Prostate gland (tissue), 2 donors: ENCODE measurements at regions not wholly inside any gene's neighbourhood (a gene's known extent, or its start where the extent isn't known, plus 50 kb on each side); places are given as distances from the start of the nearest gene placed in this dataset.

Experiments
- DNase-seq: peaks from one replicate; pipeline ENCODE4 v3.0.0-alpha.2; 2019; ENCODE audit warnings: low spot score
- H3K27ac ChIP-seq, 2 donors: fragments of 200-600 bp; sonication (generic); 2 replicates each; pipeline ENCODE4 v1.5.1; 2017 to 2019
- H3K27me3 ChIP-seq: fragments of 200-600 bp; sonication (generic); replicated peaks from 2 replicates; pipeline ENCODE4 v1.5.1; 2019; ENCODE audit not compliant: insufficient read depth
- H3K36me3 ChIP-seq, 2 donors: fragments of 200-600 bp; sonication (generic); 1 replicate in 1 of 2; 2 replicates in 1 of 2; pipeline versions ENCODE4 v1.5.1 to v1.8.1; 2017 to 2019
- H3K4me1 ChIP-seq: fragments of 200-600 bp; sonication (generic); replicated peaks from 2 replicates; pipeline ENCODE4 v1.5.1; 2019
- H3K4me3 ChIP-seq, 2 donors: fragments of 200-600 bp; sonication (generic); 2 replicates each; pipeline ENCODE4 v1.5.1; 2017 to 2019
- H3K9me3 ChIP-seq: fragments of 200-600 bp; sonication (generic); 2 replicates; pipeline ENCODE4 v1.5.1; 2017
- POLR2A ChIP-seq: fragments of 450-650 bp; IDR thresholded peaks from one replicate; pipeline ENCODE4 v1.6.1; 2016; ENCODE audit warnings: antibody characterized with exemption, mild to moderate bottlenecking
- POLR2AphosphoS5 ChIP-seq: sonication (generic); formaldehyde crosslinking; IDR thresholded peaks from one replicate; pipeline ENCODE4 v1.6.1; 2017; ENCODE audit warnings: antibody characterized with exemption
- WGBS: methylation state at CpG from one replicate; pipeline ENCODE4 v1.1.5; 2018; 5-methylcytosine and 5-hydroxymethylcytosine counted together
- intact Hi-C: fragments of 100-400 bp; cut with DNase I; formaldehyde crosslinking; loops from one replicate; pipeline ENCODE4 v1.14.2; 2022
- TF ChIP-seq, protein P1 (sequence below), 4 experiments: fragments of 200-600 bp in 2 of 4; fragments of 450-650 bp in 2 of 4; sonication (generic) in 2 of 4; IDR thresholded peaks; 1 replicate in 3 of 4; 2 replicates in 1 of 4; pipeline ENCODE4 v1.5.1; 2016 to 2019; ENCODE audit warnings: antibody characterized with exemption in 4 of 4, mild to moderate bottlenecking in 2 of 4, moderate library complexity in 2 of 4

DNA sequence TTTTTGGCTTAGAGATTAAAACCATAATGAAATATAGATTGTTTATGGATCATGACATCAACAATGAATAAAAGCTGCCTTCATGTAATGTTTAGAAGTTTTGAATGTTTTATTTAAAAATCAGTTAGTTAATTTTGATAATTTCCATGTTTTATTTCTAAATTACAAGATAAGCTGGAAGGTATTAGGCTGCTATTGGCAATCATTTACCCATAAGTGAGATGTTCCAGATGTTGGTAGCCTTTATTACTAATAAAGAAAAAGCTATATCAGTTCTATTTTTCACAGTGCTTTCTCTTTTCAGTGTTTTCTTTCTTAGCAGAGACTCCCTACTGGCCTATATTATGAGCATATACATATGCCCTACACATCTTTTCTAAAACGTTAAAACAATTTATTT lies 347.0 kb downstream of the CSNK1G3 start:
- Histone ChIP-seq H3K27ac (no peak overlapping the region), H3K36me3 (no peaks in the 10 kb centered on the region), H3K9me3 (no peaks in the 10 kb centered on the region), H3K4me3 (no peak overlapping the region), H3K4me1 (no peaks in the 10 kb centered on the region), H3K27me3 (no peaks in the 10 kb centered on the region)
- 60% methylated on average over 1 of the region's 1 CpG for WGBS
- DNase-seq, result no peak
- TF ChIP-seq POLR2AphosphoS5 (no peak), POLR2A (no peak)
- TF ChIP-seq, protein P1, sequence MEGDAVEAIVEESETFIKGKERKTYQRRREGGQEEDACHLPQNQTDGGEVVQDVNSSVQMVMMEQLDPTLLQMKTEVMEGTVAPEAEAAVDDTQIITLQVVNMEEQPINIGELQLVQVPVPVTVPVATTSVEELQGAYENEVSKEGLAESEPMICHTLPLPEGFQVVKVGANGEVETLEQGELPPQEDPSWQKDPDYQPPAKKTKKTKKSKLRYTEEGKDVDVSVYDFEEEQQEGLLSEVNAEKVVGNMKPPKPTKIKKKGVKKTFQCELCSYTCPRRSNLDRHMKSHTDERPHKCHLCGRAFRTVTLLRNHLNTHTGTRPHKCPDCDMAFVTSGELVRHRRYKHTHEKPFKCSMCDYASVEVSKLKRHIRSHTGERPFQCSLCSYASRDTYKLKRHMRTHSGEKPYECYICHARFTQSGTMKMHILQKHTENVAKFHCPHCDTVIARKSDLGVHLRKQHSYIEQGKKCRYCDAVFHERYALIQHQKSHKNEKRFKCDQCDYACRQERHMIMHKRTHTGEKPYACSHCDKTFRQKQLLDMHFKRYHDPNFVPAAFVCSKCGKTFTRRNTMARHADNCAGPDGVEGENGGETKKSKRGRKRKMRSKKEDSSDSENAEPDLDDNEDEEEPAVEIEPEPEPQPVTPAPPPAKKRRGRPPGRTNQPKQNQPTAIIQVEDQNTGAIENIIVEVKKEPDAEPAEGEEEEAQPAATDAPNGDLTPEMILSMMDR (IDR thresholded peaks at IDR 0.05), result no peak
- intact Hi-C loops, result no loop called here

DNA sequence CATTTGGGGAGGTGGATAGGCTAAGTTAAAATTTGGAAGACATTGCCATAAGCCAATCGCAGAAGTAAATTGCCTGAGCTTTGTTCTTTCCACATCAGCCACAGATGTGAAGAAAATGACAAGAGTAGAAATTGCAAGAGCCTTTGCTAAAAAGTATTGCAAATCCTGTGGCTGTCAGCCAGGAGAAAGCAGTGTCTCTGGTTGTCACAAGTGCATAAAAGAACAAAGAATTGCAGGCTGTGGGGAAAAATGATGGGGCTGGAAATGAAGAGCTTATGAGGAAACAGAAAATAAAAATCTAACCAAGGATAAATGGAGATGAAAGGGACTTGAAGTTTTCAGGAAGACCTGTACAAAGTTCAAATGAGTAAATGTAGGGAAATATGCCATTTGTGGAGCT lies 344.8 kb downstream of the CSNK1G3 start:
- no peak for DNase-seq
- no peak for TF ChIP-seq POLR2A
- TF ChIP-seq POLR2AphosphoS5, result no peak
- TF ChIP-seq, protein P1 (IDR thresholded peaks at IDR 0.05), result no peak
- H3K27ac ChIP-seq, result no peak overlapping the region
- H3K4me1 ChIP-seq, result no peaks in the 10 kb centered on the region
- H3K36me3 ChIP-seq, result no peaks in the 10 kb centered on the region
- no peaks in the 10 kb centered on the region for H3K27me3 ChIP-seq
- no peaks in the 10 kb centered on the region for H3K9me3 ChIP-seq
- intact Hi-C loops, result no loop called here
- WGBS, result 60% methylated on average over 1 of the region's 1 CpG
- no peak overlapping the region for H3K4me3 ChIP-seq

DNA sequence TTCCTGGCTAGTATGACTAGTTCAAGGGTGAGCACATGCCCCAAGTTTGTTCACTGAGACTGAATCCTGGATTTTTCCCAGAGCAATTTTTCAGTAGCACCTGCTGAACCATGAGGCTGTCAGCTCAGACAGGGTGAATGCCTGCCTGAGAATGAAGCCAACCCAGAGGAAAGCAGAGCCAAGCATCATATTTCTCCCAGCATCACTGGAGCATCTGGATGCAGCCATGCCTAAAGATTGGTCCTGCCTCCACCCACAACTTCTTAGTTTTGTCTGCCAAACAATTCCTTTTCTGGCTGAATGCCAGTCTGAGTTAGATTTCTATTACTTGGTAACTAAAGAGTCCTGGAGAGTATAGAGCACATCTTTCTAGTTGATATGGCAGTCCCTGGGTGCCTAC lies 343.6 kb downstream of the CSNK1G3 start:
- no peaks in the 10 kb centered on the region for H3K27me3 ChIP-seq
- intact Hi-C loops, result no loop called here
- TF ChIP-seq POLR2A (no peak), POLR2AphosphoS5 (no peak)
- TF ChIP-seq, protein P1 (IDR thresholded peaks at IDR 0.05), result no peak
- no peaks in the 10 kb centered on the region for H3K36me3 ChIP-seq
- H3K4me1 ChIP-seq, result no peaks in the 10 kb centered on the region
- no peaks in the 10 kb centered on the region for H3K9me3 ChIP-seq
- no peak overlapping the region for H3K4me3 ChIP-seq
- no peak for DNase-seq
- no peak overlapping the region for H3K27ac ChIP-seq

DNA sequence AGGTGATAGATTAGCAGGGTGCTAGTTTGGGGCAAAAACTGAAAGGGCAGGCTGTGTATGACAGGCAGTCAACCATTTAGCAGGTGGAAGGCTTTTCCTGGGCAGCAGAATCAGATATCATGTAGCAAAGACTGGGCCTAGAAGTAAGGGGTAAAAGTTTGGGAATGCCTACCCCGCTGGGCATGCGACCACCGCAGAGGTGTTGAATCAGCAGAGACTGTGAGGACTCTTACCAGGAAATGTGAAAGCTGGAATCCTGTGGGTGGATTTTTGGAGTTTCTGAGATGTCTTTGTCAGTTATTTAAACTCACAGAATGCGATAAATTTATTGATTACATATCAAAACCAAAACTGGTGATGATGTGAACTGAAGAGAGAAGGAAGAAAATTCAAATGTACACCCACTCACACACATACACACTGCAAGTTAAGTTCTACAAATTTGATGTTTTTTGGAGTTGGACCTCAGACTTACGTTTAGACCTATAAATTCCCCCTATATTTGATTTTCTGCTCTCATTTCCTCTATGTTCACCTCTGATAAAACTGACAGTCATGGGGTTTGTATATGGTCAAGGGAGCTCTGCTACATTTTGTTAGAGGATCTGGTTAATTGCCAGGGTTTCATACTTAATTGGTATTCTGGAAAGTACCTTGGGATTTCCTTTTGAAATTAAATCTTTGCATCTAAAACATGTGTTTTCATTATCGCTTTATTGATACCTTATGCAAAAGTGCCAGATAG lies 333.6 kb downstream of the CSNK1G3 start:
- Histone ChIP-seq H3K4me1 (no peaks in the 10 kb centered on the region), H3K9me3 (no peaks in the 10 kb centered on the region), H3K27me3 (no peaks in the 10 kb centered on the region), H3K4me3 (no peak overlapping the region), H3K36me3 (no peaks in the 10 kb centered on the region), H3K27ac (no peak overlapping the region)
- no peak for TF ChIP-seq POLR2A
- TF ChIP-seq, protein P1 (IDR thresholded peaks at IDR 0.05), result no peak
- no peak for DNase-seq
- intact Hi-C loops, result no loop called here
- 84% methylated on average over 6 of the region's 6 CpGs for WGBS

DNA sequence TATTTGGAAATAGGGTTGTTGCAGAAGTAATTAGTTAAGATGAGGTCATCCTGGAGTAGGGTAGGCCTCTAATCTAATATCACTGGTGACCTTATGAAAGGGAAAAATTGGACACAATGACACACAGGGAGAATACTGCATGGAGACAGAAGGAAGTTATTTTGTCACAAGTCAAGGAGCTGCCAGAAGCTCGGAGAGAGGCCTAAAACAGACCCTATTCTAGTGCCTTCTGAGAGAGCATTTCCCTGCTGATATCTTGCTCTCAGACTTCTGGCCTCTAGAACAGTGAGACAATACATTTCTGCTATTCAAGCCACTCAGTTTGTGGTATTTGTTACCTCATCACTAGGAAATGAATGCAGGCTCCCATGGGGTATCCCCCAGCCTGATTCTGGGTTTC lies 332.9 kb downstream of the CSNK1G3 start:
- Histone ChIP-seq H3K27me3 (no peaks in the 10 kb centered on the region), H3K27ac (no peak overlapping the region), H3K4me1 (no peaks in the 10 kb centered on the region), H3K36me3 (no peaks in the 10 kb centered on the region), H3K4me3 (no peak overlapping the region), H3K9me3 (no peaks in the 10 kb centered on the region)
- intact Hi-C loops, result no loop called here
- no peak for DNase-seq
- WGBS, result 73% methylated on average over 1 of the region's 1 CpG
- TF ChIP-seq POLR2AphosphoS5 (no peak), POLR2A (no peak)
- TF ChIP-seq, protein P1 (IDR thresholded peaks at IDR 0.05), result no peak
